ENCODE measurements at regions not wholly inside any gene's neighbourhood (a gene's known extent, or its start where the extent isn't known, plus 50 kb on each side); places are given as distances from the start of the nearest gene placed in this dataset.

- POLR2A ChIA-PET: no interaction called here
- ATAC-seq (ENCODE audit: low read depth) (peak; percentile 50), DNase-seq (no peak)
- Mint-ChIP-seq H3K27me3 (no peaks in the 10 kb centered on the region), H3K27ac (no peak overlapping the region), H3K4me1 (no peaks in the 10 kb centered on the region), H3K4me3 (no peak overlapping the region), H3K9me3 (no peaks in the 10 kb centered on the region), H3K36me3 (no peaks in the 10 kb centered on the region)
These were observed 62.8 kb downstream of the FAM9B start for GRCh38 chrX:8971116-8971515.

- H3K9me3 Mint-ChIP-seq: no peaks in the 10 kb centered on the region
- H3K4me1 Mint-ChIP-seq: no peaks in the 10 kb centered on the region
- no peaks in the 10 kb centered on the region for H3K36me3 Mint-ChIP-seq
- ATAC-seq (ENCODE audit: low read depth) (no peak), DNase-seq (no peak)
- POLR2A ChIA-PET: interaction anchor here (0.5 kb wide), 1 partner anchor 192 kb away, joined by 3 read pairs; no protein-coding TSS in a partner anchor
- H3K4me3 Mint-ChIP-seq: no peak overlapping the region
- no peak overlapping the region for H3K27ac Mint-ChIP-seq
- H3K27me3 Mint-ChIP-seq: no peaks in the 10 kb centered on the region
These were observed 64.5 kb downstream of the FAM9B start for GRCh38 chrX:8969378-8969777.

- Mint-ChIP-seq H3K36me3 (no peaks in the 10 kb centered on the region), H3K4me3 (no peak overlapping the region), H3K9me3 (no peaks in the 10 kb centered on the region), H3K27ac (no peak overlapping the region), H3K4me1 (no peaks in the 10 kb centered on the region), H3K27me3 (no peaks in the 10 kb centered on the region)
- POLR2A ChIA-PET: no interaction called here
- ATAC-seq (ENCODE audit: low read depth) (no peak), DNase-seq (no peak)
These were observed 66.5 kb downstream of the FAM9B start for GRCh38 chrX:8967461-8967860.

- H3K4me1 Mint-ChIP-seq: no peaks in the 10 kb centered on the region
- H3K36me3 Mint-ChIP-seq: no peaks in the 10 kb centered on the region
- H3K4me3 Mint-ChIP-seq: no peak overlapping the region
- peaks cover 4% of the 10 kb centered on the region for H3K27me3 Mint-ChIP-seq
- DNase-seq (no peak), ATAC-seq (ENCODE audit: low read depth) (no peak)
- POLR2A ChIA-PET: no interaction called here
- H3K27ac Mint-ChIP-seq: no peak overlapping the region
- no peaks in the 10 kb centered on the region for H3K9me3 Mint-ChIP-seq
These were observed 72.9 kb downstream of the FAM9B start for GRCh38 chrX:8960957-8961468.

- Mint-ChIP-seq H3K27ac (no peak overlapping the region), H3K4me3 (no peak overlapping the region), H3K36me3 (no peaks in the 10 kb centered on the region), H3K27me3 (peaks cover 9% of the 10 kb centered on the region), H3K4me1 (no peaks in the 10 kb centered on the region), H3K9me3 (no peaks in the 10 kb centered on the region)
- DNase-seq (no peak), ATAC-seq (ENCODE audit: low read depth) (no peak)
- POLR2A ChIA-PET: no interaction called here
These were observed 78.4 kb downstream of the FAM9B start for GRCh38 chrX:8955511-8955910.

- ATAC-seq (ENCODE audit: low read depth) (no peak), DNase-seq (no peak)
- H3K36me3 Mint-ChIP-seq: no peaks in the 10 kb centered on the region
- H3K9me3 Mint-ChIP-seq: no peaks in the 10 kb centered on the region
- no peaks in the 10 kb centered on the region for H3K4me1 Mint-ChIP-seq
- POLR2A ChIA-PET: no interaction called here
- no peaks in the 10 kb centered on the region for H3K27me3 Mint-ChIP-seq
- H3K27ac Mint-ChIP-seq: no peak overlapping the region
- no peak overlapping the region for H3K4me3 Mint-ChIP-seq
These were observed 87.4 kb downstream of the FAM9B start for GRCh38 chrX:8946563-8946962.

GRCh38 chrX:8939322-8939721, 94.6 kb downstream of the FAM9B start:
- Mint-ChIP-seq H3K4me1 (no peaks in the 10 kb centered on the region), H3K27me3 (peaks cover 4% of the 10 kb centered on the region), H3K36me3 (no peaks in the 10 kb centered on the region), H3K9me3 (peaks cover 4% of the 10 kb centered on the region), H3K27ac (no peak overlapping the region), H3K4me3 (no peak overlapping the region)
- ATAC-seq (ENCODE audit: low read depth) (no peak), DNase-seq (no peak)
- POLR2A ChIA-PET: interaction anchor here (0.7 kb wide), 1 partner anchor 275 kb away, joined by 3 read pairs; no protein-coding TSS in a partner anchor

- Mint-ChIP-seq H3K9me3 (peaks cover 2% of the 10 kb centered on the region), H3K27me3 (peaks cover 3% of the 10 kb centered on the region), H3K4me1 (no peaks in the 10 kb centered on the region), H3K27ac (no peak overlapping the region), H3K4me3 (no peak overlapping the region), H3K36me3 (no peaks in the 10 kb centered on the region)
- DNase-seq (no peak), ATAC-seq (ENCODE audit: low read depth) (no peak)
- POLR2A ChIA-PET: no interaction called here
These were observed 106.2 kb downstream of the FAM9B start for GRCh38 chrX:8927701-8928100.

- Mint-ChIP-seq H3K4me3 (no peak overlapping the region), H3K27ac (no peak overlapping the region), H3K27me3 (peaks cover 3% of the 10 kb centered on the region), H3K36me3 (no peaks in the 10 kb centered on the region), H3K9me3 (peaks cover 2% of the 10 kb centered on the region), H3K4me1 (no peaks in the 10 kb centered on the region)
- POLR2A ChIA-PET: no interaction called here
- DNase-seq: no peak
- no peak for ATAC-seq (ENCODE audit: low read depth)
These were observed 106.8 kb downstream of the FAM9B start for GRCh38 chrX:8927066-8927635.

- Mint-ChIP-seq H3K36me3 (no peaks in the 10 kb centered on the region), H3K27me3 (peaks cover 3% of the 10 kb centered on the region), H3K4me3 (no peak overlapping the region), H3K9me3 (no peaks in the 10 kb centered on the region), H3K27ac (no peak overlapping the region), H3K4me1 (no peaks in the 10 kb centered on the region)
- no peak for ATAC-seq (ENCODE audit: low read depth)
- POLR2A ChIA-PET: no interaction called here
- no peak for DNase-seq
These were observed 112.3 kb downstream of the FAM9B start for GRCh38 chrX:8921615-8922014.

- Mint-ChIP-seq H3K9me3 (no peaks in the 10 kb centered on the region), H3K27me3 (peaks cover 3% of the 10 kb centered on the region), H3K27ac (no peak overlapping the region), H3K4me1 (no peaks in the 10 kb centered on the region), H3K4me3 (no peak overlapping the region), H3K36me3 (no peaks in the 10 kb centered on the region)
- POLR2A ChIA-PET: no interaction called here
- DNase-seq: no peak
- no peak for ATAC-seq (ENCODE audit: low read depth)
These were observed 114.1 kb downstream of the FAM9B start for GRCh38 chrX:8919801-8920200.

GRCh38 chrX:8916697-8917096, 115.5 kb upstream of the FAM9A start:
- Mint-ChIP-seq H3K4me1 (no peaks in the 10 kb centered on the region), H3K9me3 (no peaks in the 10 kb centered on the region), H3K27me3 (peaks cover 3% of the 10 kb centered on the region), H3K27ac (no peak overlapping the region), H3K4me3 (no peak overlapping the region), H3K36me3 (no peaks in the 10 kb centered on the region)
- DNase-seq (no peak), ATAC-seq (ENCODE audit: low read depth) (no peak)
- POLR2A ChIA-PET: no interaction called here

GRCh38 chrX:8914681-8915080, 113.5 kb upstream of the FAM9A start:
- H3K27ac Mint-ChIP-seq: no peak overlapping the region
- no peaks in the 10 kb centered on the region for H3K4me1 Mint-ChIP-seq
- no peaks in the 10 kb centered on the region for H3K36me3 Mint-ChIP-seq
- DNase-seq (no peak), ATAC-seq (ENCODE audit: low read depth) (no peak)
- POLR2A ChIA-PET: no interaction called here
- H3K27me3 Mint-ChIP-seq: peaks cover 4% of the 10 kb centered on the region
- H3K9me3 Mint-ChIP-seq: no peaks in the 10 kb centered on the region
- no peak overlapping the region for H3K4me3 Mint-ChIP-seq

GRCh38 chrX:8913655-8914409, 112.6 kb upstream of the FAM9A start:
- no peak overlapping the region for H3K4me3 Mint-ChIP-seq
- H3K27me3 Mint-ChIP-seq: peaks cover 2% of the 10 kb centered on the region
- H3K27ac Mint-ChIP-seq: no peak overlapping the region
- H3K4me1 Mint-ChIP-seq: no peaks in the 10 kb centered on the region
- no peaks in the 10 kb centered on the region for H3K36me3 Mint-ChIP-seq
- DNase-seq (no peak), ATAC-seq (ENCODE audit: low read depth) (no peak)
- no peaks in the 10 kb centered on the region for H3K9me3 Mint-ChIP-seq
- POLR2A ChIA-PET: no interaction called here

Data from activated naive CD8-positive, alpha-beta T cell treated with anti-CD3 and anti-CD28 coated beads, Interleukin-2, amount 10 ng/mL, durations not matched to agents 7 days and 5 days (primary cell).